K562 (cell line): ENCODE measurements at regions not wholly inside any gene's neighbourhood (a gene's known extent, or its start where the extent isn't known, plus 50 kb on each side); places are given as distances from the start of the nearest gene placed in this dataset.

ENCODE experiments used
- BRF1 ChIP-seq: IDR thresholded peaks from 3 replicates; pipeline ENCODE4 v1.6.1; 2011; ENCODE audit warnings: borderline replicate concordance, mild to moderate bottlenecking; ENCODE audit not compliant: insufficient read length; ENCODE audit errors: extremely low read depth
- CBX2 ChIP-seq: fragments of 200-600 bp; sonication (generic); IDR thresholded peaks from one replicate; pipeline ENCODE4 v1.6.1; 2012; ENCODE audit warnings: mild to moderate bottlenecking, low read length, inconsistent platforms; ENCODE audit not compliant: insufficient read depth, poor library complexity, severe bottlenecking
- HNRNPLL ChIP-seq: fragments of 200-400 bp; formaldehyde crosslinking; IDR thresholded peaks from 2 replicates; pipeline ENCODE4 v1.6.1; 2017; ENCODE audit warnings: low read length, low read depth, mild to moderate bottlenecking; ENCODE audit not compliant: poor library complexity, severe bottlenecking
- MCM3 ChIP-seq: fragments of 450-650 bp; IDR thresholded peaks from 2 replicates; pipeline ENCODE4 v1.6.1; 2016
- MTF1 ChIP-seq: fragments of 250-450 bp; sonication (Bioruptor Pico); IDR thresholded peaks from 2 replicates; pipeline ENCODE4 v1.9.0; 2021; ENCODE audit warnings: moderate library complexity, mild to moderate bottlenecking, inconsistent platforms, borderline replicate concordance
- POLR2A ChIP-seq: fragments of 450-650 bp; conservative IDR thresholded peaks from 2 replicates; pipeline ENCODE4 v1.6.1; 2016
- POLR3G ChIP-seq: IDR thresholded peaks from 2 replicates; pipeline ENCODE4 v1.6.1; 2011; ENCODE audit not compliant: insufficient read length, insufficient replicate concordance; ENCODE audit errors: extremely low read depth
- RFX7 ChIP-seq: fragments of 250-450 bp; sonication (Bioruptor Pico); IDR thresholded peaks from 2 replicates; pipeline ENCODE4 v1.5.1; 2021; ENCODE audit warnings: mild to moderate bottlenecking
- SREBF1 ChIP-seq: fragments of 150-350 bp; IDR thresholded peaks from 2 replicates; pipeline ENCODE4 v1.6.1; 2014; ENCODE audit warnings: antibody characterized with exemption, low read depth, low read length, borderline replicate concordance
- ZKSCAN8 ChIP-seq: fragments of 200-800 bp; sonication (Bioruptor generic); IDR thresholded peaks from 2 replicates; pipeline ENCODE4 v1.6.1; 2016; ENCODE audit warnings: missing genetic modification characterization, missing compliant biosample characterization
- ZNF184 ChIP-seq: sonication (generic); formaldehyde crosslinking; IDR thresholded peaks from 2 replicates; pipeline ENCODE4 v1.5.0; 2020; ENCODE audit warnings: missing genetic modification reagents
- TF ChIP-seq, protein P1 (sequence below), 2 experiments: fragments of 450-650 bp; formaldehyde crosslinking in 1 of 2; IDR thresholded peaks; 2 replicates each; pipeline versions ENCODE4 v1.4.0 to v1.6.1; 2014 to 2020; ENCODE audit warnings: mild to moderate bottlenecking in 2 of 2, borderline replicate concordance in 1 of 2, low read depth in 1 of 2

DNA sequence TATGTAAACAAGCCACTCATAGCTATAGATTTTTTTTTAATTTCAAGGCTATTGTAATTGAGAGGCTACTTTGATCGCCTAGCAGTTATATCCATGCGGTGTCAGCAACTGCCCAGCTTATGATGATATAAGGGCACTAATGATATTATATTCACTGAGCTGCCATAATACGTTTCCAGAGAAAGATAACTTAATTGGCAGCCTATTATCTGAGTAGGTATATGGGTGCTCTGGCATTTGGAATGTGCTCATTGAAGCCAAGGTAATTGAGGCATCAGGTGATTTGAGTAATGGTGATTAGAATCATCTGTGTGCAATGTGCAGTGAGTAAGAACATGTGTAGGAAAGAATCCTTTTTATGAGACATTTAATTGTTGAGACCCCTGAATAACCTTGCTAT lies 490.0 kb downstream of the CENPC start:
- TF ChIP-seq POLR3G (no peak), CBX2 (no peak), POLR2A (no peak), MTF1 (no peak), ZKSCAN8 (CRISPR knock-in tag) (no peak), BRF1 (no peak), SREBF1 (no peak), RFX7 (CRISPR knock-in tag) (no peak), ZNF184 (CRISPR knock-in tag) (no peak), HNRNPLL (no peak), MCM3 (no peak)
- TF ChIP-seq, protein P1, sequence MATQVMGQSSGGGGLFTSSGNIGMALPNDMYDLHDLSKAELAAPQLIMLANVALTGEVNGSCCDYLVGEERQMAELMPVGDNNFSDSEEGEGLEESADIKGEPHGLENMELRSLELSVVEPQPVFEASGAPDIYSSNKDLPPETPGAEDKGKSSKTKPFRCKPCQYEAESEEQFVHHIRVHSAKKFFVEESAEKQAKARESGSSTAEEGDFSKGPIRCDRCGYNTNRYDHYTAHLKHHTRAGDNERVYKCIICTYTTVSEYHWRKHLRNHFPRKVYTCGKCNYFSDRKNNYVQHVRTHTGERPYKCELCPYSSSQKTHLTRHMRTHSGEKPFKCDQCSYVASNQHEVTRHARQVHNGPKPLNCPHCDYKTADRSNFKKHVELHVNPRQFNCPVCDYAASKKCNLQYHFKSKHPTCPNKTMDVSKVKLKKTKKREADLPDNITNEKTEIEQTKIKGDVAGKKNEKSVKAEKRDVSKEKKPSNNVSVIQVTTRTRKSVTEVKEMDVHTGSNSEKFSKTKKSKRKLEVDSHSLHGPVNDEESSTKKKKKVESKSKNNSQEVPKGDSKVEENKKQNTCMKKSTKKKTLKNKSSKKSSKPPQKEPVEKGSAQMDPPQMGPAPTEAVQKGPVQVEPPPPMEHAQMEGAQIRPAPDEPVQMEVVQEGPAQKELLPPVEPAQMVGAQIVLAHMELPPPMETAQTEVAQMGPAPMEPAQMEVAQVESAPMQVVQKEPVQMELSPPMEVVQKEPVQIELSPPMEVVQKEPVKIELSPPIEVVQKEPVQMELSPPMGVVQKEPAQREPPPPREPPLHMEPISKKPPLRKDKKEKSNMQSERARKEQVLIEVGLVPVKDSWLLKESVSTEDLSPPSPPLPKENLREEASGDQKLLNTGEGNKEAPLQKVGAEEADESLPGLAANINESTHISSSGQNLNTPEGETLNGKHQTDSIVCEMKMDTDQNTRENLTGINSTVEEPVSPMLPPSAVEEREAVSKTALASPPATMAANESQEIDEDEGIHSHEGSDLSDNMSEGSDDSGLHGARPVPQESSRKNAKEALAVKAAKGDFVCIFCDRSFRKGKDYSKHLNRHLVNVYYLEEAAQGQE (IDR thresholded peaks at IDR 0.05; ENCODE audit: borderline replicate concordance), result no peak
- TF ChIP-seq, protein P1 (CRISPR knock-in tag; IDR thresholded peaks at IDR 0.05; ENCODE audit: low read depth), result no peak
